Peyer's patch (tissue), 4 donors: ENCODE measurements at regions not wholly inside any gene's neighbourhood (a gene's known extent, or its start where the extent isn't known, plus 50 kb on each side); places are given as distances from the start of the nearest gene placed in this dataset.
A peak's percentile ranks its signal among the peaks of the same experiment; 100 is the strongest.

Experiments used
- DNase-seq, 3 donors: peaks; one replicate each; pipeline ENCODE4 v3.0.0-alpha.2; 2017 to 2019
- H3K27ac ChIP-seq, 4 donors: fragments of 200-600 bp; sonication (generic); one replicate each; pipeline ENCODE4 v1.5.1; 2016 to 2019
- H3K27me3 ChIP-seq, 2 donors: fragments of 200-600 bp; sonication (generic); one replicate each; pipeline ENCODE4 v1.5.1; 2019
- H3K36me3 ChIP-seq, 3 donors: fragments of 200-600 bp; sonication (generic); one replicate each; pipeline ENCODE4 v1.5.1; 2016 to 2019
- H3K4me1 ChIP-seq, 4 donors: fragments of 200-600 bp; sonication (generic); one replicate each; pipeline ENCODE4 v1.5.1; 2016 to 2019
- H3K4me3 ChIP-seq, 4 donors: fragments of 200-600 bp; sonication (generic); 1 replicate in 3 of 4; 2 replicates in 1 of 4; pipeline ENCODE4 v1.5.1; 2016 to 2019; ENCODE audit warnings: mild to moderate bottlenecking in 1 of 4
- H3K9me3 ChIP-seq, 4 donors: fragments of 200-600 bp; sonication (generic); one replicate each; pipeline ENCODE4 v1.5.1; 2016 to 2019; ENCODE audit warnings: mild to moderate bottlenecking in 1 of 4
- POLR2A ChIP-seq, 2 donors: fragments of 450-650 bp; IDR thresholded peaks; one replicate each; pipeline ENCODE4 v1.5.1; 2017; ENCODE audit warnings: antibody characterized with exemption in 2 of 2, mild to moderate bottlenecking in 2 of 2, moderate library complexity in 2 of 2
- TF ChIP-seq, protein P1 (sequence below), 6 experiments: fragments of 450-650 bp in 4 of 6; fragments of 200-600 bp in 2 of 6; sonication (generic) in 1 of 6; IDR thresholded peaks; one replicate each; pipeline ENCODE4 v1.5.1; 2017 to 2019; ENCODE audit warnings: antibody characterized with exemption in 6 of 6, mild to moderate bottlenecking in 3 of 6, moderate library complexity in 1 of 6

DNA sequence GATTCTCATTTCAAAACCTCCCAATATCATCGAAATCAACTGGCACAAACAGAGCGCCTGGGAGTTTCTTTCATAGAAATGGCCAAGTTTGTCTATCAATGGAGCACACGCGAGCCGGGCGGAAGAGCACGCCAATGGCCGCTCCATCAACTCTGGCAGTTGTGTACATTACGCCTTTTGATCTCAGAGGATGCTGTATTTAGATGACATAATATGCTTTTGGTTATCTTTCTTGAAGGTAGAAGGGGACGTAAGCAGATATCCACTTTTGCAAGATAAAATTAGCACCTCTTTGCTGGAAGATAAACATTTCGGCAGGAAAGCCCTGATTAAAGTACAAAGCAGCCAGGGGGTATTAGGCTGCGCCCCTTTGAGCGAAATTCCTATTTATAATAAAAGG lies 287.4 kb downstream of the IRF8 start:
- H3K9me3 ChIP-seq, result no peaks in the 10 kb centered on the region
- no peak for DNase-seq
- TF ChIP-seq, protein P1, sequence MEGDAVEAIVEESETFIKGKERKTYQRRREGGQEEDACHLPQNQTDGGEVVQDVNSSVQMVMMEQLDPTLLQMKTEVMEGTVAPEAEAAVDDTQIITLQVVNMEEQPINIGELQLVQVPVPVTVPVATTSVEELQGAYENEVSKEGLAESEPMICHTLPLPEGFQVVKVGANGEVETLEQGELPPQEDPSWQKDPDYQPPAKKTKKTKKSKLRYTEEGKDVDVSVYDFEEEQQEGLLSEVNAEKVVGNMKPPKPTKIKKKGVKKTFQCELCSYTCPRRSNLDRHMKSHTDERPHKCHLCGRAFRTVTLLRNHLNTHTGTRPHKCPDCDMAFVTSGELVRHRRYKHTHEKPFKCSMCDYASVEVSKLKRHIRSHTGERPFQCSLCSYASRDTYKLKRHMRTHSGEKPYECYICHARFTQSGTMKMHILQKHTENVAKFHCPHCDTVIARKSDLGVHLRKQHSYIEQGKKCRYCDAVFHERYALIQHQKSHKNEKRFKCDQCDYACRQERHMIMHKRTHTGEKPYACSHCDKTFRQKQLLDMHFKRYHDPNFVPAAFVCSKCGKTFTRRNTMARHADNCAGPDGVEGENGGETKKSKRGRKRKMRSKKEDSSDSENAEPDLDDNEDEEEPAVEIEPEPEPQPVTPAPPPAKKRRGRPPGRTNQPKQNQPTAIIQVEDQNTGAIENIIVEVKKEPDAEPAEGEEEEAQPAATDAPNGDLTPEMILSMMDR (IDR thresholded peaks at IDR 0.05), result no peak
- no peak for TF ChIP-seq POLR2A (IDR thresholded peaks at IDR 0.05)
- H3K27ac ChIP-seq, result no peak overlapping the region
- no peaks in the 10 kb centered on the region for H3K36me3 ChIP-seq
- H3K4me1 ChIP-seq, result no peaks in the 10 kb centered on the region
- no peak overlapping the region for H3K4me3 ChIP-seq
- H3K27me3 ChIP-seq, result no peaks in the 10 kb centered on the region

DNA sequence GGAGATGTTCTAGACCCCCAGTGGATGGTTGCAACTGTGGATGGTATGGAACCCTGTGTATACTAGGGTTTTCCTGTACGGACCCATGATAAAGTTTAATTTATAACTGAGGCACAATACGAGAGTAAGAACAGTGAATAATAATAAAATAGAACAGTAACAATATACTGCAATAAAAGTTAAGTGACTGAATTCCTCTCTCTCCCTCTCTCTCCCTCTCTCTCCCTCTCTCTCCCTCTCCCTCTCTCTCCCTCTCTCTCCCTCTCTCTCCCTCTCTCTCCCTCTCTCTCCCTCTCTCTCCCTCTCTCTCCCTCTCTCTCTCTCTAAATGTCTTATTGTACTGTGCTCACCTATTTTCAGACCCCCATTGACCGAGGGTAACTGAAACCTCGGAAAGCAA lies 291.0 kb downstream of the IRF8 start:
- H3K36me3 ChIP-seq, result no peaks in the 10 kb centered on the region
- H3K4me3 ChIP-seq, result no peak overlapping the region
- TF ChIP-seq POLR2A (IDR thresholded peaks at IDR 0.05), result no peak
- TF ChIP-seq, protein P1 (IDR thresholded peaks at IDR 0.05), result no peak
- H3K9me3 ChIP-seq, result no peaks in the 10 kb centered on the region
- no peak for DNase-seq
- H3K27ac ChIP-seq, result no peak overlapping the region
- no peaks in the 10 kb centered on the region for H3K27me3 ChIP-seq
- H3K4me1 ChIP-seq, result peaks cover 0 to 2% (median 0%) of the 10 kb centered on the region in 4 donors

DNA sequence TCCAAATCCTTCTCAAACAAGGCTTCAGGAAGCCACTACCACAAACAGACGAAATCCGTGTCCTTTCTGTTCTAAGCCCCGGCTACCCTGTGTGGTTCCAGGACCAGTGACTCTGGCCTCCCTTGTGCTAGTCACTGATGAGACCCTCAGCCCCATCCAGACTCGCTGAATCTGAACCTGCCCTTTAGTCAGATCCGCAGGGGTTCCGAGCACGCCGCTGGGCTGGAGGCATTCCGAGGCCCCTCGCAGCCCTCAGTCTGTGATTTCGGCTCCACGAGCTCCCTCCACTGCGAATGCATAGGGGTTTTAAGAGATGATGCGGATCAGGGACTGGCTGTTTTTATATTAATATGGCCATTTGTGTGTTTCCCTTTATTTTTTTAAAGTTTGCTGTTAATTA lies 292.7 kb downstream of the IRF8 start:
- H3K36me3 ChIP-seq, result no peaks in the 10 kb centered on the region
- DNase-seq, result no peak
- H3K27ac ChIP-seq, result peak overlapping the region in 2 of 4 donors; percentile 33 to 93
- TF ChIP-seq POLR2A (IDR thresholded peaks at IDR 0.05), result no peak
- TF ChIP-seq, protein P1 (IDR thresholded peaks at IDR 0.05), result no peak
- no peaks in the 10 kb centered on the region for H3K9me3 ChIP-seq
- H3K27me3 ChIP-seq, result no peaks in the 10 kb centered on the region
- H3K4me3 ChIP-seq, result no peak overlapping the region
- H3K4me1 ChIP-seq, result peaks cover 0 to 6% (median 0%) of the 10 kb centered on the region in 4 donors

DNA sequence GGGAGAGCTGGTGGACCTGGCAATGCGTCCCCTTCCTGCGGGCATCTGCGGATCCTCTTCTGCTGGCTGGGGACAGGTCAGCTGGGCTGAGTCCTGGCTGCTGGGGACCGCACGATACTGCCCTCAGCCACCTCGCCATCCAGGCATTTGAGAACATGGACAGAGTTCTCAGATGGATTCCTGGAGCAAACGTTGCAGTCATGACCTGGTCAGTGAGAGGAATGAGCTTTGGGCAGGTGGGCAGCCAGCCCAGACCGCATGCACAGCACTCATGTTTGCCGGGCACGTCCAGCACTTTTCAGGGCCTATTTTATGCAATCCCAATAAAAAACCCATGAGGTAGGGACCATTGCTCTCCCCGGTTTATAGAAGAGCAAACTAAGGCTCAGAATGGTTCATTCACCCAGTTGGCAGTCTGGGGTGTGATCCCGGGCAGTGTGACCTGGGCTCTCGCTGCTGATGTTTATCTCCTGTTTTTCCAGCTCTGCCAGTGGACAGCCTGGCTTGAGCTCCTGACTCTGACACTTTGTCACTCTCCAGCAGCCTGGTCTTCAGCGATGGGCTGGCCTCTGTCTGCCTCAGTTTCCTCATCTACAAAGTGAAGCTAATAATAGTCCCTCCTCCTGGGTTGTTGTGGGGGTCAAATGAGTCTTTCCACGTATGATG lies 294.7 kb downstream of the IRF8 start:
- no peak for DNase-seq
- Histone ChIP-seq H3K36me3 (no peaks in the 10 kb centered on the region), H3K4me1 (peaks cover 0 to 6% (median 0%) of the 10 kb centered on the region in 4 donors), H3K4me3 (no peak overlapping the region), H3K9me3 (no peaks in the 10 kb centered on the region), H3K27me3 (no peaks in the 10 kb centered on the region), H3K27ac (peak overlapping the region in 3 of 4 donors; percentile 46 to 93 (median 78))
- no peak for TF ChIP-seq POLR2A (IDR thresholded peaks at IDR 0.05)
- TF ChIP-seq, protein P1 (IDR thresholded peaks at IDR 0.05), result no peak

DNA sequence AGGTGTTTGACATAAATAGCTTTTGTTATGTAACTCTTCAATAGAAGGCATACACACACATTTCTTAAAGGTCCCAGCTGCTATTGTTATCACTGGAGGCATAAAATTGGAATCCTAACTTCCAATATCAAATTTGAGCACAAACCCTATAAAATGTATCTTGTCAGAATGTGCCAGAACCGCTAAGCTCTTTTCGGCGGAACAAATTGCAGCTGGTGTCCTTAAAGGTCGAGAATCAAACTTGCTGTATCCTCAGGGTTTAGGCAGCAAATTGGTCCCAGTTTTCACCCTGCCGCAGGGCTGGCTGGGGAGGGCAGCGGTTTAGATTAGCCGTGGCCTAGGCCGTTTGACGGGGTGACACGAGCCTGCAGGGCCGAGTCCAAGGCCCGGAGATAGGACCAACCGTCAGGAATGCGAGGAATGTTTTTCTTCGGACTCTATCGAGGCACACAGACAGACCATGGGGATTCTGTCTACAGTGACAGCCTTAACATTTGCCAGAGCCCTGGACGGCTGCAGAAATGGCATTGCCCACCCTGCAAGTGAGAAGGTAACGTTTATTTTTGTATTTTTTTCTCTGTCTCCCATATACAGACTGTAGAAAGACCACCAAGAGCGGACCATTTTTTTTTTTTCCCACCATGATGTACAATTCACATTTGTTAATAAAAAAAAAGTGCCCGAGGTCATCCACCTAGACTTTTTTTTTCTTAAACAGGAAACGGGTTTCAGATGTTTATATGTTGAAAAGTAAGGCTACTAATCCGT lies 297.1 kb downstream of the IRF8 start:
- TF ChIP-seq, protein P1 (IDR thresholded peaks at IDR 0.05), result no peak
- no peak for TF ChIP-seq POLR2A (IDR thresholded peaks at IDR 0.05)
- H3K9me3 ChIP-seq, result no peaks in the 10 kb centered on the region
- peak overlapping the region in 1 of 4 donors; percentile 9 for H3K4me3 ChIP-seq
- H3K27me3 ChIP-seq, result no peaks in the 10 kb centered on the region
- H3K27ac ChIP-seq, result peak overlapping the region; percentile 38 to 93 (median 74)
- DNase-seq, result no peak
- no peaks in the 10 kb centered on the region for H3K36me3 ChIP-seq
- peaks cover 0 to 8% (median 0%) of the 10 kb centered on the region in 4 donors for H3K4me1 ChIP-seq
